ENCODE measurements at regions not wholly inside any gene's neighbourhood (a gene's known extent, or its start where the extent isn't known, plus 50 kb on each side); places are given as distances from the start of the nearest gene placed in this dataset.
"Not testable (repeated sequence)": the region's sequence is repeated elsewhere in the genome, so short reads cannot be mapped to it uniquely, and the experiment has no call there.

DNA sequence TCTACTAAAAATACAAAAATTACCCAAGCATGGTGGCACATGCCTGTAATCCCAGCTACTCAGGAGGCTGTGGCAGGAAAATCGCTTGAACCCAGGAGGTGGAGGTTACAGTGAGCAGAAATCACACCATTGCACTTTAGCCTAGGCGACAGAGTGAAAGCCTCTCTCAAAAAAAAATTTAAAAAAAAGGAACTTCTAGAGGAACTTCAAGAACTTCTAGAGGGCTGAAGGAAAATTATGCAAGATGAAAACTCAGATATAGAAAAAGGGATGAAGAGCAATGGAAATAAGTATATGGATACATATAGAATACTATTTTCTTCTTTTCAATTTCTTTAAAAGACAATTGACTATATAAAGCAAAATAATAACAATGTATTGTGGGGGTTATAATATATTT lies 51.2 kb upstream of the PRR5 start:
- no peak for DNase-seq (ENCODE audit: low spot score)

DNA sequence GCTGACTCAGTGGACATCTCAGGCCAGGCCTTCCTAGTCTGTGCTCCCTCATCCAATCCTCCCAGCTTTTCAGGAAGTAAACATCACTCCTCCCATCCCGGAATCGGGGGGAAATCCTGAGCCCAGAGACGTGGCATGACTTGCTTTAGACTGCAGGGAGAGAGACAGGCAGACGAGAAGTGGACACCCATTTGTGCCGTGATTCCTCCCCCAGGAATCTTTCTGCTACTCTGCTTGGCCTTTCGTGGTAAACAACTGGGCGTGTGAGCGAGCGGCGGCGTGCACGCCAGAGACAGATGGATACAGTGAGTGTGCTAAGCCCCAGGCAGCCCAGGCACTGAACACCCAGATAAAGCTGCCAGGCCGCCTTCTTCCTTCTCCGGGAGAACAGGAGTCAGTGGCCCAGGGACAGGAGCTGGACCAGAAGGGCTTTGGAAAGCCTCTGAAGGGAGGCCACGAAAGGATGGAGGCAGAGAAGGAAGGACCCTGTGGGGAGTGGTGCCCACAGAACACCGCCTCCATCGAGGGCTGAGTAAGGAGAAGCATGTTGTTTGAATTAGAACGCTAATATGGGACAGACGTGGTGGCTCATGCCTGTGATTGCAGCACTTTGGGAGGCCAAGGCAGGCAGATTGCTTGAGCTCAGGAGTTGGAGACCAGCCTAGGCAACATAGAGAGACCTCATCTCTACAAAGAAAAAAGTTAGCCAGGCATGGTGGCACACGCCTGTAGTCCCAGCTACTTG lies 53.0 kb upstream of the PRR5 start:
- no peak for DNase-seq (ENCODE audit: low spot score)

GRCh38 chr22:44648085-44648820 lies 53.8 kb upstream of the PRR5 start:
- DNase-seq (ENCODE audit: low spot score), result no peak

DNA sequence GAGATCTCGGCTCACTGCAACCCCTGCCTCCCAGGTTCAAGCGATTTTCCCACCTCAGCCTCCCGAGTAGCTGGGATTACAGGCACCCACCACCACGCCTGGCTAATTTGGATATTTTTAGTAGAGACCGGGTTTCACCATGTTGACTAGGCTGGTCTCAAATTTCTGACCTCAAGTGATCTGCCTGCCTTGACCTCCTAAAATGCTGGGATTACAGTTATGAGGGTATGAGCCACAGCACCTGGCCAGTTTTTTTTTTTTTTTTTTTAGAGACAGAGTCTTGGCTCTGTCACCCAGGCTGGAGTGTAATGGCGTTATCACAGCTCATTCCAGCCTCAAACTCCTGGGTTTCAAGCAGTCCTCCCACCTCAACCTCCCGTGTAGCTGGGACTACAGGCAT lies 54.9 kb upstream of the PRR5 start:
- DNase-seq (ENCODE audit: low spot score), result no peak

DNA sequence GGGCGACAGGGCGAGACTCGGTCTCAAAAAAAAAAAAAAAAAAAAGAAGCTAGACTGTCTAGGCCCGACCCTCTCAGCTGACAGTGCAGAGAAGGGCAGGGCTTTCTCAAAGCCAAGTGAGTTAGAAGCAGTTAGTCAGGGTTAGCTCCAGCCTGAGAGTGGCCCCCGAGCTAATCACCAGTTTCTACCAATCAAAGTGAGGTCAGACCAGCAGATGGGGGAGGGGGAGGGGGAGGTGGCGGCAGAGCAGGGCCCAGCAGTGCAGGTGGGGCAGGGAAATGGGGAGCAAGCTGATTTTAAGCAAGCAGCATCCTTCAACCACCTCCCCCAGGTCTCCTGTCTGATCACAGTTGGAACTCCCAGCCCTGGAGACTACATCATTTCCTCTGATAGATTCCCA lies 55.3 kb upstream of the PRR5 start:
- no peak for DNase-seq (ENCODE audit: low spot score)

DNA sequence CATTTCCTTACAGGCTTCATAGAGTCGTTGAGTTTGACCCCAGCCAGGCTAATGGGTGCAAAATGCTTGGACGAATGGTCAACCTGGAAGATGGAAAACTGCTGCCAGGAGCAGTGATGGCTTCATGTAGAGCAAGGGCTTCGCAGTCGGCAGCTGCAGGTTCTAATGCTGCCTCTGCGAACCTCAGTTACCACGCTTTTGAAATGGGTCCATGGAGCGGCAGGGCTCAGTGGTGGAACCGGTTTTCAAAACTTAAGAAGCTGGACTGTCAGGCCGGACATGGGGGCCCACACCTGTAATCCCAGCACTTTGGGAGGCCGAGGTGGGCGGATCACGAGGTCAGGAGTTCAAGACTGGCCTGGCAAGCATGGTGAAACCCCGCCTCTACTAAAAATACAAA lies 55.9 kb upstream of the PRR5 start:
- no peak for DNase-seq (ENCODE audit: low spot score)

GRCh38 chr22:44645531-44645930 lies 56.5 kb upstream of the PRR5 start:
- no peak for DNase-seq (ENCODE audit: low spot score)

- DNase-seq (ENCODE audit: low spot score), result no peak
Measured at GRCh38 chr22:44645083-44645482, 56.9 kb upstream of the PRR5 start.

DNA sequence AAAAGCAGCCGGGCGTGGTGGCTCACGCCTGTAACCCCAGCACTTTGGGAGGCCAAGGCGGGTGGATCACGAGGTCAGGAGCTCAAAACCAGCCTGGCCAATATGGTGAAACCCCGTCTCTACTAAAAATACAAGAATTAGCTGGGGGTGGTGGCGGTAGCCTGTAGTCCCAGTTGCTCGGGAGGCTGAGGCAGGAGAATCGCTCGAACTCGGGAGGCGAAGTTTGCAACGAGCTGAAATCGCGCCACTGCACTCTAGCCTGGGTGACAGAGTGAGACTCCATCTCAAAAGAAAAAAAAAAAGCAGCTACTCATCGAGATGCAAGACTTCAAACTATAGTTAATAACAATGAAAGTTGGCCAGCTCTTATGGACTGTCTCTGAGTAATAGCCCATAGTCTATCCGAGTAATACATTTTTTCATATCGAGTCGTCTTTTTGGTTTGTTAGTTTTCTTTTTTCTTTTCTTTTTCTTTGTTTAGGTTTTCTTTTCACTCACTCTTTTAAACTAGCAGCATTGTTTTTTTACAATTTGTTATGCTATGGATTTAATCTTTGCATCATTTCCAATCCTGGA lies 58.4 kb upstream of the PRR5 start:
- not testable (repeated sequence) for DNase-seq (ENCODE audit: low spot score)

DNA sequence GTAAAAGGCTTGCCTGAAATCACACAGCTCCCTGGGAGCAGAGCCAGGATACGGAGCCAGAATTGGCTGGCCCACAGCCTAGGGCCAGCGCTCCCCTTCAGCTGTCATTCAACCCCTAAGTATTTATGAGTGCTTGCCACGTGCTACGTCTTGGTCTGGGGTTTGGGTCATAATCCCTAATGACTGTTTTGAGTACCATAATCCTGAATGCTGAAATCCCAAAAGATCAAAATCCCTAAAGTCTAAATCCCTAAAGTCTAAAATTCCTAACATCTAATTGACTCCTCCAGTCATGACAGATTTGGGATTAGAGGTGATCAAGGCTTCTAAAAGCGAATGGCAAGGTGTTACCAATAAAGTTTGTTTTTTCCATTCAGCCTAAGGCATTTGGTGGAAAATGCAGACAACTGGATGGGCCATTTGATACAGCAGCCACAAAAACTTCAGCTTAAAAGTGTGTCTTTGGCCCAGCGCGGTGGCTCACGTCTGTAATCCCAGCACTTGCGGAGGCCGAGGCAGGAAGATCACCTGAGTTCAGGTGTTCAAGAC lies 59.8 kb upstream of the PRR5 start:
- no peak for DNase-seq (ENCODE audit: low spot score)

DNA sequence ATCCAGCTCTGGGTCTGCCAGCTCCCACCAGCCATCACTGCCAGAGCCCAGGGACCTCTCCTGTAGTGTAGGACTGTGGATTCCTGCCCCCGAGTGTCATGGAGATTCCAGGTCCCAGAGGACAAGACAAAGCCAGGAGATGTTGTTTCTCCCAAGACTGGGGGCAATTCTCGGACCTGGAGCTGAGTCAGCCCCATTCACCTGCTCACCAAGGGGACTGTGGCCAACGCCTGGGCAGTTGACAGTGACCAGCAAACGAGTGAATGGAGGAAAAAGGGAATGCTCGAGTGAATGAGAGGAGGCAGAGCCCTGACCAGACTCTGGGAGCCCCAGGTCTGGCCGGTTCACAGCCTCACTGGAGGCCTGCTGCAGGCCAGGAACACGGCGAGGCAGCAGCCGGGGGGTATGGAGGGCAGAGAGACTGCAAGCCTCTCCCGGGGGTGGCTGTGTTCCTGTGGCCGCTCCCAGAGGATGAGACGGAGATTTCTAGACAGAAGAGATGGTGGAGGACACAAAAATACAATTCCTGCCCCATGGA lies 61.3 kb upstream of the PRR5 start:
- no peak for DNase-seq (ENCODE audit: low spot score)

DNA sequence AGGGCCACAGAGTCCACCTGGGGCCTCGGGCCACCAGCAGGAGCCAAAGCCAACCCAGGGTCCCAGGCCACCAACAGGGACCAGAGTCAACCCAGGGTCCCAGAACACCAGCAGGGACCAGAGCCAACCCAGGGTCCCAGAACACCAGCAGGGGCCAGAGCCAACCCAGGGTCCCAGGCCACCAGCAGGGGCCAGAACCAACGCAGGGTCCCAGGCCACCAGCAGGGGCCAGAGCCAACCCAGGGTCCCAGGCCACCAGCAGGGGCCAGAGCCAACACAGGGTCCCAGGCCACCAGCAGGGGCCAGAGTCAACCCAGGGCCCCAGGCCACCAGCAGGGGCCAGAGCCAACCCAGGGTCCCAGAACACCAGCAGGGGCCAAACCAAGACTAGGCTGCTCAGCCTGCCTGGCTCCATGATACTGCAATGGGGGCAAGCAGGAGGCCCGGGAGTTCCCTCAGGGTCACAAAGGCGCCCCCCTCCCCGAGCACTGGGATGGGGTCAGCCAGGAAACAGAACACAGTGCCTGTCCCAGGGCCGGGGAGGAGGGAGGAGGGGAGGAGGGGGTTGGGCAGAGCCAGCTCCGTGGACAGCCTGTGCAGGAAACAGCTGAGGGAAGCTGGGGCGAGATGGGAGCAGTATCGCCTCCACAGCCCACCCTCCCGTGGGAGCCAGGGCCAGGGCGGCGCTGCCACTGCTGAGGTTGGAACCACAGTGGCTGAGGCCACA lies 62.0 kb upstream of the PRR5 start:
- DNase-seq (ENCODE audit: low spot score), result no peak

- DNase-seq (ENCODE audit: low spot score), result no peak
Measured at GRCh38 chr22:44638971-44639760, 62.8 kb upstream of the PRR5 start.

DNA sequence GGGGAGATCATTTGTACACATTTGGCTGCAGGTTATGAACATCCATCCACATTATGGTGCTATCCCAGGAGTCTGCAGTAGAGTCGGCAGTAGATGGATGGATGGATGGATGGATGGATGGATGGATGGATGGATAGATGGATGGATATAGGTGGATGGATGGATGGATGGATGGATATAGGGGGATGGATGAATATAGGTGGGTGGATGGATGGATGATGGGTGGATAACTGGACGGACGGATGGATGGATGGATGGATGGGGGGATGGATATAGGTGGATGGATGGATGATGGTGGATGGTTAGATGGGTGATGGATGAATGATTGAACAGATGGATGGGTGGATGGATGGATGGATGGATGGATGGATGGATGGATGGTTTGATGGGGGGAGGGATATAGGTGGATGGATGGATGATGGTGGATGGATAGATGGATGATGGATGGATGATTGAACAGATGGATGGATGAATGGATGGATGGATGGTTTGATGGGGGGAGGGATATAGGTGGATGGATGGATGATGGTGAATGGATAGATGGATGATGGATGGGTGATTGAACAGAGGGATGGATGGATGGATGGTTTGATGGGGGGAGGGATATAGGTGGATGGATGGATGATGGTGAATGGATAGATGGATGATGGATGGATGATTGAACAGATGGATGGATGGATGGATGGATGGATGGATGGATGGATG lies 65.3 kb upstream of the PRR5 start:
- not testable (repeated sequence) for DNase-seq (ENCODE audit: low spot score)

DNA sequence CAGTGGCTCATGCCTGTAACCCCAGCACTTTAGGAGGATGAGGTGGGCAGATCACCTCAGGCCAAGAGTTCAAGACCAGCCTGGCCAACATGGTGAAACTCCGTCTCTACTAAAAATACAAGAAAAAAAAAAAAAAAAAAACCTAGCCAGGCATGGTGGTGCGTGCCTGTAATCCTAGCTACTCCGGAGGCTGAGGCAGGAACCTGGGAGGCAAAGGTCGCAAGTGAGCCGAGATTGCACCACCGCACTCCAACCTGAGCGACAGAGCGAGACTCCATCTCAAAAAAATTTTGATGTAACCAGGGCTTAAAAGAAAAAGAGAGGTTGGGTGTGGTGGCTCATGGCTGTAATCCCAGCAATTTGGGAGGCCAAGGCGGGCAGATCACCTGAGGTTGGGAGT lies 66.4 kb upstream of the PRR5 start:
- DNase-seq (ENCODE audit: low spot score), result not testable (repeated sequence)

- no peak for DNase-seq (ENCODE audit: low spot score)
Measured at GRCh38 chr22:44634426-44635321, 67.3 kb upstream of the PRR5 start.

- no peak for DNase-seq (ENCODE audit: low spot score)
Measured at GRCh38 chr22:44633647-44634046, 68.4 kb upstream of the PRR5 start.

GRCh38 chr22:44632541-44633396 lies 69.2 kb upstream of the PRR5 start:
- no peak for DNase-seq (ENCODE audit: low spot score)

- DNase-seq (ENCODE audit: low spot score), result no peak
Measured at GRCh38 chr22:44630826-44631225, 71.2 kb upstream of the PRR5 start.
